ENCODE measurements at regions not wholly inside any gene's neighbourhood (a gene's known extent, or its start where the extent isn't known, plus 50 kb on each side); places are given as distances from the start of the nearest gene placed in this dataset.
A peak's percentile ranks its signal among the peaks of the same experiment; 100 is the strongest.

- Mint-ChIP-seq H3K4me1 (ENCODE audit: insufficient read depth, unreplicated experiment) (peaks cover 9% of the 10 kb centered on the region), H3K9me3 (ENCODE audit: unreplicated experiment) (no peaks in the 10 kb centered on the region), H3K36me3 (ENCODE audit: insufficient read depth, unreplicated experiment) (no peaks in the 10 kb centered on the region), H3K4me3 (ENCODE audit: unreplicated experiment) (no peak overlapping the region), H3K27ac (ENCODE audit: low read depth, unreplicated experiment) (no peak overlapping the region), H3K27me3 (ENCODE audit: insufficient read depth, unreplicated experiment) (peaks cover 13% of the 10 kb centered on the region)
- ChIA-PET POLR2A (no interaction called here), CTCF (no interaction called here)
- no peak for DNase-seq (ENCODE audit: unreplicated experiment)
- TF ChIP-seq, protein P1, sequence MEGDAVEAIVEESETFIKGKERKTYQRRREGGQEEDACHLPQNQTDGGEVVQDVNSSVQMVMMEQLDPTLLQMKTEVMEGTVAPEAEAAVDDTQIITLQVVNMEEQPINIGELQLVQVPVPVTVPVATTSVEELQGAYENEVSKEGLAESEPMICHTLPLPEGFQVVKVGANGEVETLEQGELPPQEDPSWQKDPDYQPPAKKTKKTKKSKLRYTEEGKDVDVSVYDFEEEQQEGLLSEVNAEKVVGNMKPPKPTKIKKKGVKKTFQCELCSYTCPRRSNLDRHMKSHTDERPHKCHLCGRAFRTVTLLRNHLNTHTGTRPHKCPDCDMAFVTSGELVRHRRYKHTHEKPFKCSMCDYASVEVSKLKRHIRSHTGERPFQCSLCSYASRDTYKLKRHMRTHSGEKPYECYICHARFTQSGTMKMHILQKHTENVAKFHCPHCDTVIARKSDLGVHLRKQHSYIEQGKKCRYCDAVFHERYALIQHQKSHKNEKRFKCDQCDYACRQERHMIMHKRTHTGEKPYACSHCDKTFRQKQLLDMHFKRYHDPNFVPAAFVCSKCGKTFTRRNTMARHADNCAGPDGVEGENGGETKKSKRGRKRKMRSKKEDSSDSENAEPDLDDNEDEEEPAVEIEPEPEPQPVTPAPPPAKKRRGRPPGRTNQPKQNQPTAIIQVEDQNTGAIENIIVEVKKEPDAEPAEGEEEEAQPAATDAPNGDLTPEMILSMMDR (IDR thresholded peaks at IDR 0.05; ENCODE audit: unreplicated experiment), result no peak
- intact Hi-C loops (cut with micrococcal nuclease), result no loop called here
- BruUV-seq (replicated peaks), result no TSS peak
Measured at GRCh38 chrX:42128020-42128419, 204.7 kb upstream of the CASK start.

GRCh38 chrX:42127563-42127962 is 204.2 kb upstream of the CASK start:
- H3K9me3 Mint-ChIP-seq (ENCODE audit: unreplicated experiment), result no peaks in the 10 kb centered on the region
- CTCF ChIA-PET, result interaction anchor here (0.7 kb wide), 1 partner anchor 1901 kb away, joined by 3 read pairs; no protein-coding TSS in a partner anchor
- no TSS peak for BruUV-seq (replicated peaks)
- H3K27me3 Mint-ChIP-seq (ENCODE audit: insufficient read depth, unreplicated experiment), result peaks cover 10% of the 10 kb centered on the region
- TF ChIP-seq, protein P1 (IDR thresholded peaks at IDR 0.05; ENCODE audit: unreplicated experiment), result no peak
- DNase-seq (ENCODE audit: unreplicated experiment), result no peak
- H3K4me1 Mint-ChIP-seq (ENCODE audit: insufficient read depth, unreplicated experiment), result peaks cover 9% of the 10 kb centered on the region
- intact Hi-C loops (cut with micrococcal nuclease), result no loop called here
- H3K4me3 Mint-ChIP-seq (ENCODE audit: unreplicated experiment), result no peak overlapping the region
- H3K36me3 Mint-ChIP-seq (ENCODE audit: insufficient read depth, unreplicated experiment), result no peaks in the 10 kb centered on the region
- no peak overlapping the region for H3K27ac Mint-ChIP-seq (ENCODE audit: low read depth, unreplicated experiment)
- POLR2A ChIA-PET, result no interaction called here

DNA sequence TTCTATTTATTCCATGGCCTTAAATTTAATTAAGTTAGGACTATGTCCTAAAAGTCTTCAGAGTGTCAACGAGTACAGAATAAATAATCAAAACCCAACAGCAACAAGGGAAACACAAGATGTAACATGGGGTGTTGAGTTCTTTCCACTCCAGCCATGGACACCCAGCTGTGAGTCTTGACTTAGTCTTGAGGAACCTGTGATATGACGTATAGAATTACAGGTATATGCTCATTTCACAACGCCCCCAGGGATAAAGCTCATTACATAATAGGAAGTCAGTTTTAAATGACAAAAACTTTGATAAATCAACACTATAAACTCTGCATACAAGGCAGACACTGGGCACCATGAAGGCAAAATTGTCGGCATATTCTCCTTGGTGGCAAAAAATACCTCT is 200.0 kb upstream of the CASK start:
- no peak overlapping the region for H3K4me3 Mint-ChIP-seq (ENCODE audit: unreplicated experiment)
- intact Hi-C loops (cut with micrococcal nuclease), result no loop called here
- H3K27me3 Mint-ChIP-seq (ENCODE audit: insufficient read depth, unreplicated experiment), result peaks cover 15% of the 10 kb centered on the region

DNA sequence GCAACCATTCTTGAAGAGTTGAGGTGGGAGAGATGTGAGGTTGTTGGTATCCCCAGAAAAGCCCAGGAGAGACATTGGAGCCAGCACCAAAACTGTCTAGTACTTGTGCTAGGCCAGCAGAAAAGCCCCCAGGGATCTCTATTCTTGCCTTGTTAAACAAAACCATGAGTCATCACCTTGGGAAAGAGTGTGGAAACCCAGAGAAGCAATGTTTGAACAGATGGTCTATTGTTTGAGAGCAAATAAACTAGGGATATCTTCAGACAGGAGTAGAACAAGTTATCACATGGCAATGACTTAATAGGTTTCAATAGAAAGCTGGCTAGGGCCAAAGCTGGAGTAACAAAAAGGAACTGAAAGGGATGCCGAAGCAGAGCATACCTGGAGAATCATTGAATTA is 195.7 kb upstream of the CASK start:
- Mint-ChIP-seq H3K4me3 (ENCODE audit: unreplicated experiment) (no peak overlapping the region), H3K36me3 (ENCODE audit: insufficient read depth, unreplicated experiment) (no peaks in the 10 kb centered on the region), H3K4me1 (ENCODE audit: insufficient read depth, unreplicated experiment) (peaks cover 11% of the 10 kb centered on the region), H3K27ac (ENCODE audit: low read depth, unreplicated experiment) (no peak overlapping the region), H3K27me3 (ENCODE audit: insufficient read depth, unreplicated experiment) (peaks cover 51% of the 10 kb centered on the region), H3K9me3 (ENCODE audit: unreplicated experiment) (no peaks in the 10 kb centered on the region)
- TF ChIP-seq, protein P1 (IDR thresholded peaks at IDR 0.05; ENCODE audit: unreplicated experiment), result no peak
- POLR2A ChIA-PET, result interaction anchor here (0.7 kb wide), 1 partner anchor 10 kb away, joined by 3 read pairs; no protein-coding TSS in a partner anchor
- DNase-seq (ENCODE audit: unreplicated experiment), result peak; percentile 94
- intact Hi-C loops (cut with micrococcal nuclease), result no loop called here
- BruUV-seq (replicated peaks), result no TSS peak
- CTCF ChIA-PET, result no interaction called here

More for the DNA sequence above, 200.0 kb upstream of the CASK start:
- CTCF ChIA-PET, result interaction anchor here (0.6 kb wide), 1 partner anchor 131 kb away, joined by 3 read pairs; no protein-coding TSS in a partner anchor
- no TSS peak for BruUV-seq (replicated peaks)
- POLR2A ChIA-PET, result no interaction called here
- TF ChIP-seq, protein P1 (IDR thresholded peaks at IDR 0.05; ENCODE audit: unreplicated experiment), result no peak
- no peaks in the 10 kb centered on the region for H3K36me3 Mint-ChIP-seq (ENCODE audit: insufficient read depth, unreplicated experiment)
- H3K9me3 Mint-ChIP-seq (ENCODE audit: unreplicated experiment), result no peaks in the 10 kb centered on the region
- H3K4me1 Mint-ChIP-seq (ENCODE audit: insufficient read depth, unreplicated experiment), result peaks cover 11% of the 10 kb centered on the region
- no peak overlapping the region for H3K27ac Mint-ChIP-seq (ENCODE audit: low read depth, unreplicated experiment)
- DNase-seq (ENCODE audit: unreplicated experiment), result no peak

Data from MCF 10A (cell line).